ENCODE measurements at regions not wholly inside any gene's neighbourhood (a gene's known extent, or its start where the extent isn't known, plus 50 kb on each side); places are given as distances from the start of the nearest gene placed in this dataset.

- DNase-seq (ENCODE audit: low read depth) = no peak
- no peak for TF ChIP-seq CTCF (conservative IDR thresholded peaks at IDR 0.05; ENCODE audit: control insufficient read depth, insufficient read depth, low read depth, low read length)
These were observed 731.8 kb downstream of the KCTD8 start for GRCh38 chr4:43716721-43717395.

DNA sequence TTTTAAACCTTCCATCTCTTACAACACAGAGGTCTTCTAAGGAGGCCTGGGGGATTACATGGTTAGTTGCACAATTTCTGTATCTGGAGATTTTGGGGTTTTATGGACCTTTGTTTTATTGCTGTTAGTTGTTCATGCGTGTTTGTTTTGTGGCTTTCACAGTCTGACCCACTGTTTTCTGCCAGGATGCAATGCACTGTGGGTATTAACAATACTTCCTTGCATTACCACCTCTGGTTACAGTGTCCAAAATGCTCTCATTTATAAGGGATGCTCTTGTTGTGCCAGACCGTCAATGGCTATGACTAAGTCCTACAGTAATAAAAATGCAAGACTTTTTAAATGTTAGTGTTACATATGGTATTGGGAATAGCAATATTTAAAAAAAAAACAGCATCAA, 730.2 kb downstream of the KCTD8 start:
- H3K4me3 ChIP-seq (ENCODE audit: control insufficient read depth, low read depth, low read length) = no peak overlapping the region
- TF ChIP-seq CTCF (conservative IDR thresholded peaks at IDR 0.05; ENCODE audit: control insufficient read depth, insufficient read depth, low read depth, low read length) = no peak
- no peak for DNase-seq (ENCODE audit: low read depth)

More at GRCh38 chr4:43716721-43717395, 731.8 kb downstream of the KCTD8 start:
- no peak overlapping the region for H3K4me3 ChIP-seq (ENCODE audit: control insufficient read depth, low read depth, low read length)

- no peak for DNase-seq (ENCODE audit: low read depth)
- TF ChIP-seq CTCF (conservative IDR thresholded peaks at IDR 0.05; ENCODE audit: control insufficient read depth, insufficient read depth, low read depth, low read length) = no peak
- H3K4me3 ChIP-seq (ENCODE audit: control insufficient read depth, low read depth, low read length) = no peak overlapping the region
These were observed 715.7 kb downstream of the KCTD8 start for GRCh38 chr4:43732829-43733426.

DNA sequence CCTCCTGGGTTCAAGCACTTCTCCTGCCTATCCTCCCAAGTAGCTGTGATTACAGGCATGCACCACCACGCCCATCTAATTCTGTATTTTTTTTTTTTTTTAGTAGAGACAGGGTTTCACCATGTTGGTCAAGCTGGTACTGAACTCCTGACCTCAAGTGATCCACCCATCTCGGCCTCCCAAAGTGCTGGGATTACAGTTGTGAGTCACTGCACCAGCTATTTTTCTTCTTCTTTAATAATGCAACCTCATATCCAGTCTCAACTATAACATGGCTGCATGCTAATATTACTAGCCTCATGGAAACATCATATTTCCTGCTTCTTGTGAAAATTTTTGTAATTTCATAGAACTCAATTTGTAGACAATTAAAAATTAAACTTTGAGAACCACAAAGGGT, 706.5 kb downstream of the KCTD8 start:
- TF ChIP-seq CTCF (conservative IDR thresholded peaks at IDR 0.05; ENCODE audit: control insufficient read depth, insufficient read depth, low read depth, low read length) = no peak
- DNase-seq (ENCODE audit: low read depth) = no peak
- H3K4me3 ChIP-seq (ENCODE audit: control insufficient read depth, low read depth, low read length) = no peak overlapping the region

- DNase-seq (ENCODE audit: low read depth) = no peak
- H3K4me3 ChIP-seq (ENCODE audit: control insufficient read depth, low read depth, low read length) = no peak overlapping the region
- TF ChIP-seq CTCF (conservative IDR thresholded peaks at IDR 0.05; ENCODE audit: control insufficient read depth, insufficient read depth, low read depth, low read length) = no peak
These were observed 694.0 kb downstream of the KCTD8 start for GRCh38 chr4:43754566-43754965.

DNA sequence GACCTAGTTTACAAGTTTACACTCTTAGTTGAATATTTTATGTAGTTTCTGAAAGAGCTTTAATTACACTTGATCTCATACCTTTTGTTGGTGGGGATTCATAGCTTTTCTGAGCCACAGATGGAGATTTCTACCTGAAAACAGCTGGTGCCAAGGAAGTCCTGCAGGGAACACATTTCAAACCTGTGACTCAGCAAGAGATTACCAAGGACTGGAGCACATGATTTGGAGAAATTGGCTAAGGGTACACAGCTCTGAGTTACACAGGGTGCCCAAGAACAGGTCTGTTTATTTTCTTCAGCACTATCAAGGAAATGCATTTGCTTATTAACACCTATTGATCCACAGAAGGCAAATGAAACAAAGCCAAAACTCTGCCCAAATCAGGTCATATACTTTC, 691.5 kb downstream of the KCTD8 start:
- no peak for DNase-seq (ENCODE audit: low read depth)
- no peak overlapping the region for H3K4me3 ChIP-seq (ENCODE audit: control insufficient read depth, low read depth, low read length)
- TF ChIP-seq CTCF (conservative IDR thresholded peaks at IDR 0.05; ENCODE audit: control insufficient read depth, insufficient read depth, low read depth, low read length) = no peak
